DND-41 (cell line): ENCODE measurements at regions not wholly inside any gene's neighbourhood (a gene's known extent, or its start where the extent isn't known, plus 50 kb on each side); places are given as distances from the start of the nearest gene placed in this dataset.

Experiments
- CTCF ChIP-seq: IDR thresholded peaks from 2 replicates; pipeline ENCODE4 v1.5.1; 2012; ENCODE audit warnings: borderline replicate concordance, low read length, moderate library complexity, mild to moderate bottlenecking; ENCODE audit not compliant: poor library complexity, severe bottlenecking; ENCODE audit errors: extremely low read depth
- EZH2 ChIP-seq: IDR thresholded peaks from 3 replicates; pipeline ENCODE4 v1.6.1; 2012; ENCODE audit warnings: borderline replicate concordance, low read depth, mild to moderate bottlenecking, moderate library complexity, low read length, inconsistent platforms; ENCODE audit not compliant: severe bottlenecking

GRCh38 chr9:118918180-118918579 is 451.1 kb downstream of the BRINP1 start:
- TF ChIP-seq CTCF, result no peak
- no peak for TF ChIP-seq EZH2
